DOHH2 (cell line): ENCODE measurements at regions not wholly inside any gene's neighbourhood (a gene's known extent, or its start where the extent isn't known, plus 50 kb on each side); places are given as distances from the start of the nearest gene placed in this dataset.
"Not testable (repeated sequence)": the region's sequence is repeated elsewhere in the genome, so short reads cannot be mapped to it uniquely, and the experiment has no call there.

ENCODE experiments used
- H3F3A ChIP-seq: fragments of 200-600 bp; sonication (generic), shearing (Covaris generic); 2 replicates; pipeline ENCODE4 v1.6.0; 2016; ENCODE audit warnings: antibody characterized with exemption, mild to moderate bottlenecking; ENCODE audit not compliant: control insufficient read depth, insufficient read depth
- H3K27ac ChIP-seq: fragments of 200-600 bp; sonication (generic); 2 replicates; pipeline ENCODE4 v1.5.1; 2014; ENCODE audit warnings: low read depth, mild to moderate bottlenecking, low read length, moderate library complexity
- H3K27me3 ChIP-seq: fragments of 200-600 bp; sonication (generic); 2 replicates; pipeline ENCODE4 v1.6.1; 2014; ENCODE audit warnings: mild to moderate bottlenecking, low read length, mixed read lengths; ENCODE audit not compliant: control insufficient read depth
- H3K36me3 ChIP-seq: fragments of 200-600 bp; sonication (generic); 2 replicates; pipeline ENCODE4 v1.6.1; 2014; ENCODE audit warnings: mild to moderate bottlenecking, low read length, moderate library complexity, mixed read lengths; ENCODE audit not compliant: control insufficient read depth
- H3K4me1 ChIP-seq: fragments of 200-600 bp; sonication (generic); 2 replicates; pipeline ENCODE4 v1.6.1; 2014; ENCODE audit warnings: mild to moderate bottlenecking, low read length, mixed read lengths; ENCODE audit not compliant: control insufficient read depth
- H3K4me2 ChIP-seq: fragments of 200-600 bp; sonication (generic); 2 replicates; pipeline ENCODE4 v1.6.0; 2014; ENCODE audit warnings: mild to moderate bottlenecking, low read length, moderate library complexity
- H3K4me3 ChIP-seq: fragments of 200-600 bp; sonication (generic); 2 replicates; pipeline ENCODE4 v1.5.1; 2014; ENCODE audit warnings: mild to moderate bottlenecking, low read length, mixed read lengths
- H3K79me2 ChIP-seq: fragments of 200-600 bp; sonication (generic); 2 replicates; pipeline ENCODE4 v1.6.1; 2014; ENCODE audit warnings: mild to moderate bottlenecking, low read length, mixed read lengths; ENCODE audit not compliant: control insufficient read depth
- H3K9me2 ChIP-seq: fragments of 200-600 bp; sonication (generic); replicated peaks from 2 replicates; pipeline ENCODE4 v1.6.1; 2014; ENCODE audit warnings: mild to moderate bottlenecking, low read length, mixed read lengths; ENCODE audit not compliant: control insufficient read depth
- H3K9me3 ChIP-seq: fragments of 200-600 bp; sonication (generic); 2 replicates; pipeline ENCODE4 v1.6.1; 2014; ENCODE audit warnings: antibody characterized with exemption, low read length, mixed read lengths; ENCODE audit not compliant: control insufficient read depth, insufficient read depth
- H4K20me1 ChIP-seq: fragments of 200-600 bp; sonication (generic); 2 replicates; pipeline ENCODE4 v1.6.0; 2014; ENCODE audit warnings: low read depth, mild to moderate bottlenecking, antibody characterized with exemption, low read length, moderate library complexity; ENCODE audit not compliant: control insufficient read depth, insufficient read depth
- CTCF ChIP-seq: fragments of 200-600 bp; sonication (generic); IDR thresholded peaks from one replicate; pipeline ENCODE4 v1.5.1; 2014; ENCODE audit warnings: antibody characterized with exemption, mild to moderate bottlenecking, low read depth, low read length; ENCODE audit not compliant: poor library complexity, severe bottlenecking
- EZH2phosphoT487 ChIP-seq: fragments of 200-600 bp; sonication (generic); IDR thresholded peaks from 2 replicates; pipeline ENCODE4 v1.6.1; 2017; ENCODE audit warnings: borderline replicate concordance, mild to moderate bottlenecking, antibody characterized with exemption, low read length, moderate library complexity, mixed read lengths

DNA sequence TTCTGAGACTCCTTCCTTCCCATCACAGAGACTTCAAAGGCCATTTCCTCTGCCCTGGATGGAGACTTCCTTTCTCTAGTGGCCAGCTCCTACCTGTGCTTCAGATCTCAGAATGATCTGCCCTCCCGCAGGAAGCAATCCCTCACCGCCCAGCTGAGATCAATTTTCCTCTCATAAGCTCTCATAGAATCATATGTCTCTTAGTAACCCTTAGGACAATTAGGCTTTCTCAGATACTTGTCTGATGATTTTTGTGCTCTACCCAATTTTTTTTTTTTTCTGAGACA, 212.6 kb upstream of the PRSS58 start:
- TF ChIP-seq EZH2phosphoT487 (no peak), CTCF (no peak)
- H3K27me3 ChIP-seq, result peaks cover 8% of the 10 kb centered on the region; the same call in 1 of the 2 replicates
- no peak overlapping the region for H3K4me3 ChIP-seq
- no peak overlapping the region for H3K4me2 ChIP-seq
- no peaks in the 10 kb centered on the region for H3K4me1 ChIP-seq
- H3K36me3 ChIP-seq, result no peaks in the 10 kb centered on the region
- no peaks in the 10 kb centered on the region for H4K20me1 ChIP-seq
- no peaks in the 10 kb centered on the region for H3K79me2 ChIP-seq
- H3K9me2 ChIP-seq, result no peaks in the 10 kb centered on the region
- H3F3A ChIP-seq, result no peaks in the 10 kb centered on the region
- no peaks in the 10 kb centered on the region for H3K9me3 ChIP-seq
- no peak overlapping the region for H3K27ac ChIP-seq

- no peak for TF ChIP-seq CTCF
- TF ChIP-seq EZH2phosphoT487, result no peak
- H3K9me3 ChIP-seq, result no peaks in the 10 kb centered on the region
- H3F3A ChIP-seq, result no peaks in the 10 kb centered on the region
- H3K9me2 ChIP-seq, result no peaks in the 10 kb centered on the region
- no peak overlapping the region for H3K4me3 ChIP-seq
- no peaks in the 10 kb centered on the region for H4K20me1 ChIP-seq
- H3K79me2 ChIP-seq, result no peaks in the 10 kb centered on the region
- H3K27me3 ChIP-seq, result peaks cover 8% of the 10 kb centered on the region; the same call in 1 of the 2 replicates
- H3K27ac ChIP-seq, result no peak overlapping the region
- H3K4me1 ChIP-seq, result no peaks in the 10 kb centered on the region
- no peaks in the 10 kb centered on the region for H3K36me3 ChIP-seq
- no peak overlapping the region for H3K4me2 ChIP-seq
Measured at GRCh38 chr7:142469696-142470543, 212.1 kb upstream of the PRSS58 start.

DNA sequence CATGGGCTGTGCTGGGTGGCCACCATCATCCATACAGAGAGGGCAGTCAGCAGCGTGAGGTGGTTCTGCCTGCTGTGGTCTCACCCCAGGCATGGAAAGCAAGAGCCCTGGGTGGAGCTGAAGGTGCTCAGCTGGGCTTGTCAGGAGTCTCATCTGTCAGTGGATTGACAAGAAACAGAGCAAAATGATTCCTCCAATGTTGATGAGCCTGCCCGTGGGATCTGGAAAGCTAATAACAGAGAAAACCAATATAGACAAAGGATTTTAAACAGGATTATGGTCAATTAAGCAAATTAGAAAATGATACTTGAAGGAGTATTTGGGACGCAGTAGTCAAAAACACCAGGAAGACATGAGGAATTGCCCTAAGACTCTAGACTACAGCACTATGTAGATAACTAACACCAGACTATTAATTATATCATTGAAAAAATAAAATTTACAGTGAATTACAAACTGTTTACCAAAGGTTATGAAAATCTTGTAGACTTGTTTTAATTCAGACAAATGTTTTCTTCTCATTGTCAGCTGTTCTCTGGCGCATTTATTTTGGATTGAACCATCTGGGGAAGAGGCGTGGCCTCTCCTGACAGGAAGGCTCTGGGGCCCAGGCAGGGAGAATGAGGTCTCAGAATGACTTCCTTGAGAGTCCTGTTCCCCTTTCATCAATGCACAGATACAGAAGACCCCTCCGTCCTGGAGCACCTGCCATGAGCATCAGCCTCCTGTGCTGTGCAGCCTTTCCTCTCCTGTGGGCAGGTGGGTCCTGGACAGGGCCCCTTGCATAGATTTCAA, 211.2 kb upstream of the PRSS58 start:
- no peak overlapping the region for H3K4me2 ChIP-seq
- no peaks in the 10 kb centered on the region for H4K20me1 ChIP-seq
- no peaks in the 10 kb centered on the region for H3K79me2 ChIP-seq
- H3K27me3 ChIP-seq, result peaks cover 8% of the 10 kb centered on the region; the same call in 1 of the 2 replicates
- no peaks in the 10 kb centered on the region for H3K36me3 ChIP-seq
- no peak overlapping the region for H3K4me3 ChIP-seq
- TF ChIP-seq EZH2phosphoT487, result no peak
- H3K27ac ChIP-seq, result no peak overlapping the region
- H3K4me1 ChIP-seq, result no peaks in the 10 kb centered on the region
- no peaks in the 10 kb centered on the region for H3K9me3 ChIP-seq
- H3K9me2 ChIP-seq, result no peaks in the 10 kb centered on the region
- H3F3A ChIP-seq, result no peaks in the 10 kb centered on the region

- not testable (repeated sequence) for H3K27ac ChIP-seq, H3K9me2 ChIP-seq, H3K4me2 ChIP-seq, H3K4me1 ChIP-seq, H3K4me3 ChIP-seq, H4K20me1 ChIP-seq, H3K36me3 ChIP-seq, H3K9me3 ChIP-seq, H3K79me2 ChIP-seq, H3F3A ChIP-seq
- H3K27me3 ChIP-seq, result peaks cover 10% of the 10 kb centered on the region; the same call in 1 of the 2 replicates
Measured at GRCh38 chr7:142467056-142467655, 209.3 kb upstream of the PRSS58 start.
